HEK293 (cell line): ENCODE measurements at regions not wholly inside any gene's neighbourhood (a gene's known extent, or its start where the extent isn't known, plus 50 kb on each side); places are given as distances from the start of the nearest gene placed in this dataset.
A peak's percentile ranks its signal among the peaks of the same experiment; 100 is the strongest.

Experiments used
- CTCF ChIA-PET: fragments of 350-600 bp; formaldehyde crosslinking; extraction: SDS; loops from one replicate; lab custom pipeline; 2021; ENCODE audit warnings: antibody characterized with exemption; lab: Yijun Ruan, JAX
- POLR2A ChIA-PET: fragments of 300-600 bp; formaldehyde crosslinking; extraction: SDS; loops from one replicate; lab custom pipeline; 2020; ENCODE audit warnings: antibody characterized with exemption, inconsistent platforms; lab: Yijun Ruan, JAX
- H3K27ac ChIP-seq: fragments of 200-500 bp; sonication (Bioruptor generic); 2 replicates; pipeline ENCODE4 v1.5.1; 2014; ENCODE audit warnings: low read depth, low read length, control low read depth, inconsistent platforms; ENCODE audit errors: extremely low read depth
- H3K36me3 ChIP-seq, 2 experiments: fragments of 200-500 bp in 1 of 2; sonication (Bioruptor generic) in 1 of 2; 1 replicate in 1 of 2; 2 replicates in 1 of 2; pipeline ENCODE4 v1.5.1; 2014 to 2017; ENCODE audit warnings: inconsistent platforms in 2 of 2, low read length in 2 of 2; ENCODE audit not compliant: control insufficient read depth in 2 of 2, insufficient read depth in 1 of 2
- H3K4me1 ChIP-seq: fragments of 200-500 bp; sonication (Bioruptor generic); 2 replicates; pipeline ENCODE4 v1.5.1; 2014; ENCODE audit warnings: mild to moderate bottlenecking, low read length, inconsistent platforms; ENCODE audit not compliant: control insufficient read depth, insufficient read depth
- H3K4me3 ChIP-seq: 2 replicates; pipeline ENCODE4 v1.5.1; 2011; ENCODE audit warnings: low read depth, mild to moderate bottlenecking, control low read depth, low read length, moderate library complexity
- H3K9me3 ChIP-seq: fragments of 200-500 bp; sonication (Bioruptor generic); 2 replicates; pipeline ENCODE4 v1.5.1; 2014; ENCODE audit warnings: low read depth, low read length, inconsistent platforms; ENCODE audit not compliant: control insufficient read depth, insufficient read depth
- BCL11A ChIP-seq: fragments of 450-650 bp; formaldehyde crosslinking; IDR thresholded peaks from 2 replicates; pipeline ENCODE4 v1.5.1; 2016; ENCODE audit warnings: low read depth, missing biosample characterization, missing genetic modification characterization
- GLI4 ChIP-seq: fragments of 450-650 bp; formaldehyde crosslinking; IDR thresholded peaks from 2 replicates; pipeline ENCODE4 v1.5.1; 2016; ENCODE audit warnings: missing biosample characterization, missing genetic modification characterization
- MZF1 ChIP-seq: fragments of 450-650 bp; formaldehyde crosslinking; IDR thresholded peaks from 2 replicates; pipeline ENCODE4 v1.5.1; 2017; ENCODE audit warnings: missing biosample characterization, missing genetic modification characterization, borderline replicate concordance
- OSR2 ChIP-seq: fragments of 450-650 bp; formaldehyde crosslinking; IDR thresholded peaks from 2 replicates; pipeline ENCODE4 v1.5.1; 2016; ENCODE audit warnings: missing biosample characterization, missing genetic modification characterization
- SP7 ChIP-seq: fragments of 450-650 bp; formaldehyde crosslinking; IDR thresholded peaks from 2 replicates; pipeline ENCODE4 v1.5.1; 2016; ENCODE audit warnings: missing biosample characterization, missing genetic modification characterization
- ZBTB48 ChIP-seq: fragments of 450-650 bp; formaldehyde crosslinking; IDR thresholded peaks from 2 replicates; pipeline ENCODE4 v1.5.1; 2016; ENCODE audit warnings: missing biosample characterization, missing genetic modification characterization
- ZEB2 ChIP-seq: fragments of 450-650 bp; formaldehyde crosslinking; IDR thresholded peaks from 2 replicates; pipeline ENCODE4 v1.5.1; 2016; ENCODE audit warnings: missing biosample characterization, missing genetic modification characterization
- ZFP3 ChIP-seq: fragments of 450-650 bp; formaldehyde crosslinking; IDR thresholded peaks from 2 replicates; pipeline ENCODE4 v1.5.1; 2016; ENCODE audit warnings: low read depth, missing biosample characterization, missing genetic modification characterization
- ZNF394 ChIP-seq: fragments of 450-650 bp; formaldehyde crosslinking; IDR thresholded peaks from 2 replicates; pipeline ENCODE4 v1.5.1; 2016; ENCODE audit warnings: missing biosample characterization, missing genetic modification characterization, mild to moderate bottlenecking, moderate library complexity, borderline replicate concordance
- ZNF404 ChIP-seq: fragments of 450-650 bp; formaldehyde crosslinking; IDR thresholded peaks from 2 replicates; pipeline ENCODE4 v1.5.1; 2017; ENCODE audit warnings: missing biosample characterization, missing genetic modification characterization
- ZNF561 ChIP-seq: fragments of 450-650 bp; IDR thresholded peaks from 2 replicates; pipeline ENCODE4 v1.5.1; 2018; ENCODE audit warnings: missing biosample characterization, missing genetic modification characterization, borderline replicate concordance
- ZNF571 ChIP-seq: fragments of 450-650 bp; formaldehyde crosslinking; IDR thresholded peaks from 2 replicates; pipeline ENCODE4 v1.5.0; 2017; ENCODE audit warnings: missing biosample characterization, missing genetic modification characterization
- ZNF776 ChIP-seq: fragments of 450-650 bp; formaldehyde crosslinking; IDR thresholded peaks from 2 replicates; pipeline ENCODE4 v1.5.0; 2017; ENCODE audit warnings: missing biosample characterization, missing genetic modification characterization, borderline replicate concordance
- ZNF785 ChIP-seq: fragments of 450-650 bp; formaldehyde crosslinking; IDR thresholded peaks from 2 replicates; pipeline ENCODE4 v1.5.1; 2016; ENCODE audit warnings: missing biosample characterization, missing genetic modification characterization
- ZNF791 ChIP-seq: fragments of 450-650 bp; formaldehyde crosslinking; IDR thresholded peaks from 2 replicates; pipeline ENCODE4 v1.5.1; 2016; ENCODE audit warnings: missing biosample characterization, missing genetic modification characterization
- ZSCAN23 ChIP-seq: fragments of 450-650 bp; formaldehyde crosslinking; IDR thresholded peaks from 2 replicates; pipeline ENCODE4 v1.5.1; 2016; ENCODE audit warnings: missing biosample characterization, missing genetic modification characterization
- TF ChIP-seq, protein P1 (sequence below): fragments of 450-650 bp; formaldehyde crosslinking; IDR thresholded peaks from 2 replicates; pipeline ENCODE4 v1.5.1; 2016; ENCODE audit warnings: missing biosample characterization, missing genetic modification characterization
- TF ChIP-seq, protein P2 (sequence below): fragments of 450-650 bp; formaldehyde crosslinking; IDR thresholded peaks from 2 replicates; pipeline ENCODE4 v1.5.1; 2016; ENCODE audit warnings: missing biosample characterization, missing genetic modification characterization, low read depth
- TF ChIP-seq, protein P3 (sequence below): fragments of 450-650 bp; formaldehyde crosslinking; IDR thresholded peaks from 2 replicates; pipeline ENCODE4 v1.5.1; 2016; ENCODE audit warnings: missing biosample characterization, missing genetic modification characterization
- TF ChIP-seq, protein P4 (sequence below): fragments of 450-650 bp; formaldehyde crosslinking; IDR thresholded peaks from 2 replicates; pipeline ENCODE4 v1.5.1; 2016; ENCODE audit warnings: missing biosample characterization, missing genetic modification characterization
- TF ChIP-seq, protein P5 (sequence below): fragments of 450-650 bp; formaldehyde crosslinking; optimal IDR thresholded peaks from 2 replicates; pipeline ENCODE3; 2016; ENCODE audit warnings: missing biosample characterization, mild to moderate bottlenecking, missing genetic modification characterization
- TF ChIP-seq, protein P6 (sequence below): fragments of 450-650 bp; formaldehyde crosslinking; conservative IDR thresholded peaks from 2 replicates; pipeline ENCODE4 v1.5.1; 2016; ENCODE audit warnings: low read depth, missing biosample characterization, missing genetic modification characterization

DNA sequence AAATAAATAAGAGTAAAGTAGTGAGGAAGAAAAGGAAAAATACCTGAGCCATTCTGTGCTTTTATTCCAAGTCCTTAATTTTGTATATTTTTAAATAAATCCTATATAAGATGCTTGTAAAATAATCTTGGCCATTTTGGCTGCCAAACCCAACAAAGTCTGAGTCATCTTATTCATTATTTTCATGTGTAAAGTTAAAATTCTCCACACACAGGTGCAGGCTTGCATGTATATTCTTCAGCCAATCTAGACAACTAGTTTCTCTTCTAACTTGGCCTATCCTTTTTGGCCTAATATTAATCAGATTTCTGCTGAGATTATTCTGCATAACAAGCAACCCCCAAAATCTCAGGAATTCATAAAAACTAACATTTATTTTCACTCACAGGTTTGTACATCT, 189.8 kb upstream of the ATP11B start:
- CTCF ChIA-PET: no interaction called here

DNA sequence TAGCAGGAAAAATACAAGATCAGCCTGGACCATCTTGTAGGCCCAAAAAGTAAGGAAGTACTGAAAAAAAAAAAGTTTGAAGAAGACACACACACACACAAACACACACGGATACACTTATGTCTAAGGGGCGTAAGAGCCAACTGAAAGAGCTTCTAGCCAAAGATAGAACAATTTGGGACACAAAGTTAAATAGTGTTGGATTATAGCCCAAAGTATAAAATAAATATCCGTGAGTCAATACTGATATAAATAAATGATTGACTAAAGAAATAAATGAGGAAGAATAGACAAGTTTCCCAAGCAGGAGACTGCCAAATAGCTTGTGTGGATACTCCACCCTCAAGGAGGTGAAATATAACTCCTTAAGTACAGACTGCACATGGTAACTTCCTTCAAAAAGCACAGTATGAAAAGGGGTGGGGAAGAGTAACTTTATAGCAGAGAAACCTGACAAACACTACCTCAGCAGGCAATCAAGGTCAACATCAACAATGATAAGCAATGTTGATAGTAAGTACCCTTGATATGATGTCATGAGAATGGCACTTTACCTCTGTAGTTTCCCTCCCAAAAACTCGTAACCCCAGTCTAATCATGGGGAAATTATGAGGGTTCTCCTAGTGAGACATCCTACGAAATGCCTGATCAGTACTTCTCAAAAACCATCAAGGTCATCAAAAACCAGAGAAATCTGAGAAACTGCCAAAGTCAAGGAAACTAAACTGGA, 187.3 kb upstream of the ATP11B start:
- H3K4me1 ChIP-seq: peaks cover 3% of the 10 kb centered on the region; the same call in 1 of the 2 replicates
- H3K36me3 ChIP-seq: no peaks in the 10 kb centered on the region
- TF ChIP-seq OSR2 (tag by site-specific recombination) (0 out of 2 replicates have a peak, but pooled peaks have one; percentile 18), SP7 (peak; percentile 13; the same call in 1 of the 2 replicates), ZBTB48 (tag by site-specific recombination) (no peak), ZNF394 (0 out of 2 replicates have a peak, but pooled peaks have one; percentile 19)
- TF ChIP-seq, protein P1, sequence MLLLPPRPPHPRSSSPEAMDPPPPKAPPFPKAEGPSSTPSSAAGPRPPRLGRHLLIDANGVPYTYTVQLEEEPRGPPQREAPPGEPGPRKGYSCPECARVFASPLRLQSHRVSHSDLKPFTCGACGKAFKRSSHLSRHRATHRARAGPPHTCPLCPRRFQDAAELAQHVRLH (tag by site-specific recombination): no peak
- TF ChIP-seq, protein P2, sequence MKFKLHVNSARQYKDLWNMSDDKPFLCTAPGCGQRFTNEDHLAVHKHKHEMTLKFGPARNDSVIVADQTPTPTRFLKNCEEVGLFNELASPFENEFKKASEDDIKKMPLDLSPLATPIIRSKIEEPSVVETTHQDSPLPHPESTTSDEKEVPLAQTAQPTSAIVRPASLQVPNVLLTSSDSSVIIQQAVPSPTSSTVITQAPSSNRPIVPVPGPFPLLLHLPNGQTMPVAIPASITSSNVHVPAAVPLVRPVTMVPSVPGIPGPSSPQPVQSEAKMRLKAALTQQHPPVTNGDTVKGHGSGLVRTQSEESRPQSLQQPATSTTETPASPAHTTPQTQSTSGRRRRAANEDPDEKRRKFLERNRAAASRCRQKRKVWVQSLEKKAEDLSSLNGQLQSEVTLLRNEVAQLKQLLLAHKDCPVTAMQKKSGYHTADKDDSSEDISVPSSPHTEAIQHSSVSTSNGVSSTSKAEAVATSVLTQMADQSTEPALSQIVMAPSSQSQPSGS (tag by site-specific recombination): peak; percentile 56
- TF ChIP-seq, protein P3, sequence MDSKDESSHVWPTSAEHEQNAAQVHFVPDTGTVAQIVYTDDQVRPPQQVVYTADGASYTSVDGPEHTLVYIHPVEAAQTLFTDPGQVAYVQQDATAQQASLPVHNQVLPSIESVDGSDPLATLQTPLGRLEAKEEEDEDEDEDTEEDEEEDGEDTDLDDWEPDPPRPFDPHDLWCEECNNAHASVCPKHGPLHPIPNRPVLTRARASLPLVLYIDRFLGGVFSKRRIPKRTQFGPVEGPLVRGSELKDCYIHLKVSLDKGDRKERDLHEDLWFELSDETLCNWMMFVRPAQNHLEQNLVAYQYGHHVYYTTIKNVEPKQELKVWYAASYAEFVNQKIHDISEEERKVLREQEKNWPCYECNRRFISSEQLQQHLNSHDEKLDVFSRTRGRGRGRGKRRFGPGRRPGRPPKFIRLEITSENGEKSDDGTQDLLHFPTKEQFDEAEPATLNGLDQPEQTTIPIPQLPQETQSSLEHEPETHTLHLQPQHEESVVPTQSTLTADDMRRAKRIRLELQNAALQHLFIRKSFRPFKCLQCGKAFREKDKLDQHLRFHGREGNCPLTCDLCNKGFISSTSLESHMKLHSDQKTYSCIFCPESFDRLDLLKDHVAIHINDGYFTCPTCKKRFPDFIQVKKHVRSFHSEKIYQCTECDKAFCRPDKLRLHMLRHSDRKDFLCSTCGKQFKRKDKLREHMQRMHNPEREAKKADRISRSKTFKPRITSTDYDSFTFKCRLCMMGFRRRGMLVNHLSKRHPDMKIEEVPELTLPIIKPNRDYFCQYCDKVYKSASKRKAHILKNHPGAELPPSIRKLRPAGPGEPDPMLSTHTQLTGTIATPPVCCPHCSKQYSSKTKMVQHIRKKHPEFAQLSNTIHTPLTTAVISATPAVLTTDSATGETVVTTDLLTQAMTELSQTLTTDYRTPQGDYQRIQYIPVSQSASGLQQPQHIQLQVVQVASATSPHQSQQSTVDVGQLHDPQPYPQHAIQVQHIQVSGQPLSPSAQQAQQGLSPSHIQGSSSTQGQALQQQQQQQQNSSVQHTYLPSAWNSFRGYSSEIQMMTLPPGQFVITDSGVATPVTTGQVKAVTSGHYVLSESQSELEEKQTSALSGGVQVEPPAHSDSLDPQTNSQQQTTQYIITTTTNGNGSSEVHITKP (tag by site-specific recombination): peak; percentile 28; the same call in 1 of the 2 replicates
- TF ChIP-seq, all 188 proteins: peak for 5
- Histone ChIP-seq H3K9me3 (no peaks in the 10 kb centered on the region), H3K27ac (no peak overlapping the region), H3K4me3 (no peak overlapping the region)
- ChIA-PET POLR2A (no interaction called here), CTCF (no interaction called here)

More for the DNA sequence above, 189.8 kb upstream of the ATP11B start:
- TF ChIP-seq ZNF571: no peak
- TF ChIP-seq ZFP3 (tag by site-specific recombination): no peak
- TF ChIP-seq ZNF776 (tag by site-specific recombination): no peak
- TF ChIP-seq ZNF785 (tag by site-specific recombination): no peak
- no peak for TF ChIP-seq ZNF404 (tag by site-specific recombination)
- TF ChIP-seq, protein P4, sequence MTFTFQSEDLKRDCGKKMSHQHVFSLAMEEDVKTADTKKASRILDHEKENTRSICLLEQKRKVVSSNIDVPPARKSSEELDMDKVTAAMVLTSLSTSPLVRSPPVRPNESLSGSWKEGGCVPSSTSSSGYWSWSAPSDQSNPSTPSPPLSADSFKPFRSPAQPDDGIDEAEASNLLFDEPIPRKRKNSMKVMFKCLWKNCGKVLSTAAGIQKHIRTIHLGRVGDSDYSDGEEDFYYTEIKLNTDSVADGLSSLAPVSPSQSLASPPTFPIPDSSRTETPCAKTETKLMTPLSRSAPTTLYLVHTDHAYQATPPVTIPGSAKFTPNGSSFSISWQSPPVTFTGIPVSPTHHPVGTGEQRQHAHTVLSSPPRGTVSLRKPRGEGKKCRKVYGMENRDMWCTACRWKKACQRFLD: no peak
- TF ChIP-seq, protein P5, sequence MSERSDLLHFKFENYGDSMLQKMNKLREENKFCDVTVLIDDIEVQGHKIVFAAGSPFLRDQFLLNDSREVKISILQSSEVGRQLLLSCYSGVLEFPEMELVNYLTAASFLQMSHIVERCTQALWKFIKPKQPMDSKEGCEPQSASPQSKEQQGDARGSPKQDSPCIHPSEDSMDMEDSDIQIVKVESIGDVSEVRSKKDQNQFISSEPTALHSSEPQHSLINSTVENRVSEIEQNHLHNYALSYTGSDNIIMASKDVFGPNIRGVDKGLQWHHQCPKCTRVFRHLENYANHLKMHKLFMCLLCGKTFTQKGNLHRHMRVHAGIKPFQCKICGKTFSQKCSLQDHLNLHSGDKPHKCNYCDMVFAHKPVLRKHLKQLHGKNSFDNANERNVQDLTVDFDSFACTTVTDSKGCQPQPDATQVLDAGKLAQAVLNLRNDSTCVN (tag by site-specific recombination): no peak
- no peak for TF ChIP-seq MZF1
- no peak for TF ChIP-seq ZNF561 (tag by site-specific recombination)
- no peak for TF ChIP-seq BCL11A
- no peak for TF ChIP-seq ZEB2 (tag by site-specific recombination)
- no peak for TF ChIP-seq GLI4 (tag by site-specific recombination)
- TF ChIP-seq, protein P6, sequence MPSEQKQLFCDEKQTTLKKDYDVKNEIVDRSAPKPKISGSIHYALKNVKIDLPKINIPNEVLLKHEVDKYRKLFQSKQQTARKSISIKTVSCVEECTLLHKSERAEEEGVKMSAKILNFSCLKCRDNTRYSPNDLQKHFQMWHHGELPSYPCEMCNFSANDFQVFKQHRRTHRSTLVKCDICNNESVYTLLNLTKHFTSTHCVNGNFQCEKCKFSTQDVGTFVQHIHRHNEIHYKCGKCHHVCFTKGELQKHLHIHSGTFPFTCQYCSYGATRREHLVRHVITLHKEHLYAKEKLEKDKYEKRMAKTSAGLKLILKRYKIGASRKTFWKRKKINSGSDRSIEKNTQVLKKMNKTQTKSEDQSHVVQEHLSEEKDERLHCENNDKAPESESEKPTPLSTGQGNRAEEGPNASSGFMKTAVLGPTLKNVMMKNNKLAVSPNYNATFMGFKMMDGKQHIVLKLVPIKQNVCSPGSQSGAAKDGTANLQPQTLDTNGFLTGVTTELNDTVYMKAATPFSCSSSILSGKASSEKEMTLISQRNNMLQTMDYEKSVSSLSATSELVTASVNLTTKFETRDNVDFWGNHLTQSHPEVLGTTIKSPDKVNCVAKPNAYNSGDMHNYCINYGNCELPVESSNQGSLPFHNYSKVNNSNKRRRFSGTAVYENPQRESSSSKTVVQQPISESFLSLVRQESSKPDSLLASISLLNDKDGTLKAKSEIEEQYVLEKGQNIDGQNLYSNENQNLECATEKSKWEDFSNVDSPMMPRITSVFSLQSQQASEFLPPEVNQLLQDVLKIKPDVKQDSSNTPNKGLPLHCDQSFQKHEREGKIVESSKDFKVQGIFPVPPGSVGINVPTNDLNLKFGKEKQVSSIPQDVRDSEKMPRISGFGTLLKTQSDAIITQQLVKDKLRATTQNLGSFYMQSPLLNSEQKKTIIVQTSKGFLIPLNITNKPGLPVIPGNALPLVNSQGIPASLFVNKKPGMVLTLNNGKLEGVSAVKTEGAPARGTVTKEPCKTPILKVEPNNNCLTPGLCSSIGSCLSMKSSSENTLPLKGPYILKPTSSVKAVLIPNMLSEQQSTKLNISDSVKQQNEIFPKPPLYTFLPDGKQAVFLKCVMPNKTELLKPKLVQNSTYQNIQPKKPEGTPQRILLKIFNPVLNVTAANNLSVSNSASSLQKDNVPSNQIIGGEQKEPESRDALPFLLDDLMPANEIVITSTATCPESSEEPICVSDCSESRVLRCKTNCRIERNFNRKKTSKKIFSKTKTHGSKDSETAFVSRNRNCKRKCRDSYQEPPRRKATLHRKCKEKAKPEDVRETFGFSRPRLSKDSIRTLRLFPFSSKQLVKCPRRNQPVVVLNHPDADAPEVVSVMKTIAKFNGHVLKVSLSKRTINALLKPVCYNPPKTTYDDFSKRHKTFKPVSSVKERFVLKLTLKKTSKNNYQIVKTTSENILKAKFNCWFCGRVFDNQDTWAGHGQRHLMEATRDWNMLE: no peak
- TF ChIP-seq ZSCAN23 (tag by site-specific recombination): no peak
- no peak for TF ChIP-seq ZNF791 (tag by site-specific recombination)
- Histone ChIP-seq H3K4me1 (no peaks in the 10 kb centered on the region), H3K9me3 (no peaks in the 10 kb centered on the region), H3K4me3 (no peak overlapping the region), H3K36me3 (no peaks in the 10 kb centered on the region), H3K27ac (no peak overlapping the region)
- POLR2A ChIA-PET: no interaction called here
